ENCODE measurements at regions not wholly inside any gene's neighbourhood (a gene's known extent, or its start where the extent isn't known, plus 50 kb on each side); places are given as distances from the start of the nearest gene placed in this dataset.

DNA sequence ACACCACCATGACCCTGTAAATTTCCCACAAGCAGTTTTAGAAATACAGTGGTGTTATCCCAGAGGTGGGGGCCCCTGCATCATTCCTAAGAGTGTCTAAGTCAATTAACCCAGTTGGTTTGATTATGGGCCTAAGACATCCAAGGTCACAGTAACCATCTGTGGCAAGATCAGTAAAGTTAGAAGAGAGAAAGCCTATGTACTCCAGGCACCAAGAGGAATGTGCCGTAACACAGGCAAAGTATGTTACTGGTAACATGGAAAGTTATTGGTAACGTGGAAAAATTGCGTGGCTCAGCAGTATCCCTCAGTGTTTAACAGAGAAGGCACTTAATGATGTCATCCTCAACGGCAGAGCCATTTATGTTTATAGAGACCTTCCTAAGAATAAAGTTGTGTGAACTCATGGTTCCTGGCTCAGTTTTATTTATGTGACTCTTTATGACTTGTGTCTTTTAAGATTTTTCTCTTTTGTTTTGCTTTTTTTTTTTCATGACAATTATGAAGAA is 144.1 kb upstream of the RASGRP1 start:
- TF ChIP-seq, protein P1, sequence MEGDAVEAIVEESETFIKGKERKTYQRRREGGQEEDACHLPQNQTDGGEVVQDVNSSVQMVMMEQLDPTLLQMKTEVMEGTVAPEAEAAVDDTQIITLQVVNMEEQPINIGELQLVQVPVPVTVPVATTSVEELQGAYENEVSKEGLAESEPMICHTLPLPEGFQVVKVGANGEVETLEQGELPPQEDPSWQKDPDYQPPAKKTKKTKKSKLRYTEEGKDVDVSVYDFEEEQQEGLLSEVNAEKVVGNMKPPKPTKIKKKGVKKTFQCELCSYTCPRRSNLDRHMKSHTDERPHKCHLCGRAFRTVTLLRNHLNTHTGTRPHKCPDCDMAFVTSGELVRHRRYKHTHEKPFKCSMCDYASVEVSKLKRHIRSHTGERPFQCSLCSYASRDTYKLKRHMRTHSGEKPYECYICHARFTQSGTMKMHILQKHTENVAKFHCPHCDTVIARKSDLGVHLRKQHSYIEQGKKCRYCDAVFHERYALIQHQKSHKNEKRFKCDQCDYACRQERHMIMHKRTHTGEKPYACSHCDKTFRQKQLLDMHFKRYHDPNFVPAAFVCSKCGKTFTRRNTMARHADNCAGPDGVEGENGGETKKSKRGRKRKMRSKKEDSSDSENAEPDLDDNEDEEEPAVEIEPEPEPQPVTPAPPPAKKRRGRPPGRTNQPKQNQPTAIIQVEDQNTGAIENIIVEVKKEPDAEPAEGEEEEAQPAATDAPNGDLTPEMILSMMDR (IDR thresholded peaks at IDR 0.05) = no peak
- no peaks in the 10 kb centered on the region for H3K9me3 ChIP-seq (replicated peaks in 1 of 2; ENCODE audit: control insufficient read depth in 1 of 2, insufficient read depth in 1 of 2, low read length in 2 of 2)

DNA sequence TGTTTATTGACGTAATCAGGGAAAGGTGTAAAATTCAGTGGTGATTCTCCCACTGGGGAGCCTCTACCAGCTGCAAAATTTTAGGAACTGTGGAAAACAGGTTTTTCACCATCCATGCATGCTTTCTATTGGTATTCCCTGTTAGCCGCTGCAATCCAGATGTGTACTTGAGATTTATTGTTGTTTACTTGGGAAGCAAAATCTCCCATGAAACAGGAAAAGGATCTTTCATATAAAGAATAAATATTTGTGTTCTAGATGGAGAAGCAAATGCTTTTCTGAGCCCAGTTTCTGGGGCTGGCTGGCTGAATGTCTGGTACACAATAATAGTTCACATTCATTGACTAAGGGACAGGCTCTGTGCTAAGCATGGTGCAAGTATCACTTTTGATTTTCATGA is 144.6 kb upstream of the RASGRP1 start:
- H3K9me3 Mint-ChIP-seq = peaks cover 0 to under 1% (median 0%) of the 10 kb centered on the region in 7 donors
- no peak overlapping the region for H3K4me3 ChIP-seq (replicated peaks in 1 of 3; ENCODE audit: low read depth in 2 of 3, low read length in 3 of 3)
- no peaks in the 10 kb centered on the region for H3K27me3 ChIP-seq (ENCODE audit: control insufficient read depth in 2 of 2, insufficient read depth in 2 of 2, low read length in 2 of 2)
- no peak overlapping the region for H2AFZ ChIP-seq (ENCODE audit: insufficient read depth, low read depth, low read length, poor library complexity, severe bottlenecking)
- no peaks in the 10 kb centered on the region for H3K4me1 Mint-ChIP-seq
- no peaks in the 10 kb centered on the region for H3K36me3 Mint-ChIP-seq
- H4K20me1 ChIP-seq (ENCODE audit: insufficient read depth, low read length) = no peaks in the 10 kb centered on the region
- H3K27me3 Mint-ChIP-seq (ENCODE audit: low read depth in 3 of 3) = peaks cover 0 to 4% (median 3%) of the 10 kb centered on the region in 3 donors
- TF ChIP-seq, protein P1 (IDR thresholded peaks at IDR 0.05) = no peak
- no CpG with 5 or more reads among the region's 2 CpGs for WGBS (ENCODE audit: insufficient coverage)
- intact Hi-C loops (cut with micrococcal nuclease) = loop anchor here in 1 of 2 donors (5.0 kb wide), 1 partner anchor 1048 kb away; no protein-coding TSS in a partner anchor
- H3K4me2 ChIP-seq (replicated peaks; ENCODE audit: extremely low read depth, low read length, poor library complexity, severe bottlenecking) = no peak overlapping the region
- no peak for DNase-seq
- H3K36me3 ChIP-seq (replicated peaks in 1 of 2; ENCODE audit: control insufficient read depth in 1 of 2, insufficient read depth in 2 of 2, low read length in 2 of 2) = no peaks in the 10 kb centered on the region
- H3K9ac ChIP-seq (ENCODE audit: insufficient read depth, low read length, poor library complexity, severe bottlenecking) = no peak overlapping the region
- no peak overlapping the region for H3K4me3 Mint-ChIP-seq
- no peaks in the 10 kb centered on the region for H3K79me2 ChIP-seq (ENCODE audit: insufficient read depth, low read length)
- H3K4me1 ChIP-seq (ENCODE audit: control insufficient read depth in 1 of 2, insufficient read depth in 2 of 2, low read length in 2 of 2) = no peaks in the 10 kb centered on the region
- no peak overlapping the region for H3K27ac ChIP-seq (ENCODE audit: low read depth in 1 of 2, low read length in 2 of 2)
- H3K27ac Mint-ChIP-seq = no peak overlapping the region
- no peaks in the 10 kb centered on the region for H3K9me3 ChIP-seq (replicated peaks in 1 of 2; ENCODE audit: control insufficient read depth in 1 of 2, insufficient read depth in 1 of 2, low read length in 2 of 2)

More for the DNA sequence above, 144.1 kb upstream of the RASGRP1 start:
- Histone ChIP-seq H3K9ac (ENCODE audit: insufficient read depth, low read length, poor library complexity, severe bottlenecking) (no peak overlapping the region), H3K4me1 (ENCODE audit: control insufficient read depth in 1 of 2, insufficient read depth in 2 of 2, low read length in 2 of 2) (no peaks in the 10 kb centered on the region), H3K4me3 (replicated peaks in 1 of 3; ENCODE audit: low read depth in 2 of 3, low read length in 3 of 3) (no peak overlapping the region), H2AFZ (ENCODE audit: insufficient read depth, low read depth, low read length, poor library complexity, severe bottlenecking) (no peak overlapping the region), H4K20me1 (ENCODE audit: insufficient read depth, low read length) (no peaks in the 10 kb centered on the region), H3K27me3 (ENCODE audit: control insufficient read depth in 2 of 2, insufficient read depth in 2 of 2, low read length in 2 of 2) (no peaks in the 10 kb centered on the region), H3K27ac (ENCODE audit: low read depth in 1 of 2, low read length in 2 of 2) (no peak overlapping the region), H3K4me2 (replicated peaks; ENCODE audit: extremely low read depth, low read length, poor library complexity, severe bottlenecking) (no peak overlapping the region), H3K36me3 (replicated peaks in 1 of 2; ENCODE audit: control insufficient read depth in 1 of 2, insufficient read depth in 2 of 2, low read length in 2 of 2) (no peaks in the 10 kb centered on the region), H3K79me2 (ENCODE audit: insufficient read depth, low read length) (no peaks in the 10 kb centered on the region)
- Mint-ChIP-seq H3K4me1 (no peaks in the 10 kb centered on the region), H3K36me3 (no peaks in the 10 kb centered on the region), H3K27me3 (ENCODE audit: low read depth in 3 of 3) (peaks cover 0 to 3% (median 3%) of the 10 kb centered on the region in 3 donors), H3K9me3 (no peaks in the 10 kb centered on the region), H3K27ac (no peak overlapping the region), H3K4me3 (no peak overlapping the region)
- WGBS (ENCODE audit: insufficient coverage) = 88% methylated on average over 1 of the region's 4 CpGs
- no peak for DNase-seq
- intact Hi-C loops (cut with micrococcal nuclease) = loop anchor here in 1 of 2 donors (5.0 kb wide), 1 partner anchor 1049 kb away; no protein-coding TSS in a partner anchor
